SK-N-SH (cell line): ENCODE measurements at regions not wholly inside any gene's neighbourhood (a gene's known extent, or its start where the extent isn't known, plus 50 kb on each side); places are given as distances from the start of the nearest gene placed in this dataset.

Source experiments
- CTCF ChIA-PET: fragments of 300-600, 350-600 bp; formaldehyde crosslinking; extraction: SDS; loops from one replicate; lab custom pipeline; 2021; lab: Yijun Ruan, JAX
- POLR2A ChIA-PET: fragments of 350-600 bp; sonication (Branson Sonifier 250); formaldehyde crosslinking; extraction: SDS; loops from one replicate; lab custom pipeline; 2020; ENCODE audit warnings: antibody characterized with exemption, inconsistent platforms; lab: Yijun Ruan, JAX
- DNase-seq: peaks from one replicate; pipeline ENCODE4 v3.0.0; 2012
- H2AFZ ChIP-seq: fragments of 200-600 bp; sonication (generic); 2 replicates; pipeline ENCODE4 v1.8.1; 2016; ENCODE audit warnings: antibody characterized with exemption, mild to moderate bottlenecking, low read depth
- H3F3A ChIP-seq: fragments of 200-600 bp; sonication (generic); replicated peaks from 2 replicates; pipeline ENCODE3; 2016; ENCODE audit warnings: antibody characterized with exemption, mild to moderate bottlenecking; ENCODE audit not compliant: insufficient read depth
- H3K27ac ChIP-seq, 2 experiments: fragments of 200-500 bp in 1 of 2; fragments of 200-600 bp in 1 of 2; sonication (Bioruptor generic) in 1 of 2; sonication (generic), shearing (Covaris generic) in 1 of 2; 2 replicates each; pipeline versions ENCODE4 v1.5.1 to v1.6.1; 2014 to 2016; ENCODE audit warnings: low read depth in 2 of 2, inconsistent platforms in 1 of 2, low read length in 1 of 2, mild to moderate bottlenecking in 1 of 2, mixed read lengths in 1 of 2
- H3K27me3 ChIP-seq: fragments of 200-600 bp; sonication (generic), shearing (Covaris generic); 2 replicates; pipeline ENCODE4 v1.6.1; 2016; ENCODE audit warnings: mixed run types; ENCODE audit not compliant: insufficient read depth
- H3K36me3 ChIP-seq, 2 experiments: fragments of 200-500 bp in 1 of 2; fragments of 200-600 bp in 1 of 2; sonication (Bioruptor generic) in 1 of 2; sonication (generic) in 1 of 2; replicated peaks in 1 of 2; 2 replicates each; pipeline versions ENCODE3 to v1.5.1; 2014 to 2016; ENCODE audit warnings: low read length in 1 of 2, mild to moderate bottlenecking in 1 of 2; ENCODE audit not compliant: insufficient read depth in 2 of 2, control insufficient read depth in 1 of 2
- H3K4me1 ChIP-seq, 2 experiments: fragments of 200-500 bp in 1 of 2; fragments of 200-600 bp in 1 of 2; sonication (Bioruptor generic) in 1 of 2; sonication (generic), shearing (Covaris generic) in 1 of 2; 2 replicates each; pipeline versions ENCODE4 v1.5.1 to v1.6.1; 2014 to 2016; ENCODE audit warnings: low read depth in 1 of 2, low read length in 1 of 2, mixed run types in 1 of 2; ENCODE audit not compliant: insufficient read depth in 2 of 2, control insufficient read depth in 1 of 2
- H3K4me2 ChIP-seq: fragments of 200-600 bp; sonication (generic), shearing (Covaris generic); 2 replicates; pipeline ENCODE4 v1.6.1; 2017; ENCODE audit warnings: mixed run types
- H3K4me3 ChIP-seq, 2 experiments: fragments of 200-500 bp in 1 of 2; fragments of 200-600 bp in 1 of 2; sonication (Bioruptor generic) in 1 of 2; sonication (generic), shearing (Covaris generic) in 1 of 2; 2 replicates each; pipeline versions ENCODE4 v1.5.1 to v1.8.1; 2014 to 2016; ENCODE audit warnings: low read depth in 2 of 2, inconsistent platforms in 1 of 2, low read length in 1 of 2, mild to moderate bottlenecking in 1 of 2, mixed read lengths in 1 of 2, moderate library complexity in 1 of 2
- H3K79me2 ChIP-seq: fragments of 200-600 bp; sonication (generic); 2 replicates; pipeline ENCODE4 v1.8.1; 2017; ENCODE audit warnings: mild to moderate bottlenecking; ENCODE audit not compliant: insufficient read depth
- H3K9ac ChIP-seq: fragments of 200-600 bp; sonication (generic); 2 replicates; pipeline ENCODE4 v1.6.1; 2017; ENCODE audit warnings: mixed run types
- H3K9me2 ChIP-seq: fragments of 200-600 bp; sonication (generic); 2 replicates; pipeline ENCODE4 v1.6.1; 2017; ENCODE audit warnings: mixed run types
- H3K9me3 ChIP-seq: fragments of 200-600 bp; sonication (generic); 2 replicates; pipeline ENCODE4 v1.6.1; 2017; ENCODE audit warnings: mixed run types, mild to moderate bottlenecking, moderate library complexity
- H4K20me1 ChIP-seq: fragments of 200-600 bp; sonication (generic); 2 replicates; pipeline ENCODE4 v1.6.1; 2017; ENCODE audit warnings: mild to moderate bottlenecking, mixed run types; ENCODE audit not compliant: insufficient read depth
- ELF1 ChIP-seq: IDR thresholded peaks from 2 replicates; pipeline ENCODE4 v1.4.0; 2012
- EZH2phosphoT487 ChIP-seq: fragments of 200-600 bp; sonication (generic); IDR thresholded peaks from 2 replicates; pipeline ENCODE4 v1.6.1; 2017; ENCODE audit warnings: low read depth, mixed run types, mild to moderate bottlenecking, antibody characterized with exemption, moderate library complexity, borderline replicate concordance
- FOSL2 ChIP-seq: IDR thresholded peaks from 2 replicates; pipeline ENCODE4 v1.4.0; 2012; ENCODE audit warnings: low read depth, mild to moderate bottlenecking, moderate library complexity, borderline replicate concordance
- GATA2 ChIP-seq: sonication (generic); formaldehyde crosslinking; IDR thresholded peaks from 2 replicates; pipeline ENCODE4 v1.5.0; 2020; ENCODE audit warnings: mild to moderate bottlenecking, missing genetic modification reagents
- MEF2A ChIP-seq: IDR thresholded peaks from 2 replicates; pipeline ENCODE4 v1.4.0; 2012; ENCODE audit warnings: low read depth, borderline replicate concordance
- MXI1 ChIP-seq: IDR thresholded peaks from 2 replicates; pipeline ENCODE4 v1.6.1; 2012; ENCODE audit warnings: mild to moderate bottlenecking, low read depth, low read length, improper control_type of control experiment
- NRF1 ChIP-seq: IDR thresholded peaks from 2 replicates; pipeline ENCODE4 v1.6.1; 2012; ENCODE audit warnings: low read depth, mild to moderate bottlenecking, low read length
- RCOR1 ChIP-seq: fragments of 150-350 bp; IDR thresholded peaks from 2 replicates; pipeline ENCODE4 v1.6.1; 2017; ENCODE audit warnings: antibody characterized with exemption, low read length
- RFX5 ChIP-seq: IDR thresholded peaks from 2 replicates; pipeline ENCODE4 v1.6.1; 2012; ENCODE audit warnings: mild to moderate bottlenecking, improper control_type of control experiment, low read length
- RXRA ChIP-seq: IDR thresholded peaks from 2 replicates; pipeline ENCODE4 v1.4.0; 2012; ENCODE audit warnings: low read depth, mild to moderate bottlenecking, borderline replicate concordance
- SIN3A ChIP-seq: IDR thresholded peaks from 2 replicates; pipeline ENCODE4 v1.6.1; 2012; ENCODE audit warnings: low read depth, mild to moderate bottlenecking, low read length, moderate library complexity, borderline replicate concordance
- SMC3 ChIP-seq: IDR thresholded peaks from 2 replicates; pipeline ENCODE4 v1.6.1; 2012; ENCODE audit warnings: low read depth, low read length, improper control_type of control experiment
- TAF1 ChIP-seq: IDR thresholded peaks from 2 replicates; pipeline ENCODE4 v1.6.1; 2012; ENCODE audit warnings: low read depth, mild to moderate bottlenecking, low read length, moderate library complexity, borderline replicate concordance
- TEAD4 ChIP-seq: IDR thresholded peaks from 2 replicates; pipeline ENCODE4 v1.4.0; 2012; ENCODE audit warnings: mild to moderate bottlenecking, borderline replicate concordance; ENCODE audit not compliant: insufficient read depth
- USF1 ChIP-seq: IDR thresholded peaks from 2 replicates; pipeline ENCODE4 v1.4.0; 2012; ENCODE audit warnings: low read depth, borderline replicate concordance
- ZBTB33 ChIP-seq: IDR thresholded peaks from 2 replicates; pipeline ENCODE4 v1.4.0; 2012; ENCODE audit warnings: low read depth, borderline replicate concordance
- WGBS: methylation state at CpG from one replicate; pipeline ENCODE4 v1.1.6; 2017; ENCODE audit warnings: low lambda C conversion rate; 5-methylcytosine and 5-hydroxymethylcytosine counted together
- TF ChIP-seq, protein P1 (sequence below): fragments of 150-350 bp; IDR thresholded peaks from 2 replicates; pipeline ENCODE4 v1.6.1; 2017; ENCODE audit warnings: antibody characterized with exemption, low read length, low read depth, borderline replicate concordance
- TF ChIP-seq, protein P2 (sequence below): IDR thresholded peaks from 2 replicates; pipeline ENCODE4 v1.6.1; 2012; ENCODE audit warnings: mild to moderate bottlenecking, low read depth, low read length, moderate library complexity

GRCh38 chr12:61869796-61870195 lies 390.4 kb upstream of the USP15 start:
- Histone ChIP-seq H2AFZ (no peak overlapping the region), H3K9me2 (no peaks in the 10 kb centered on the region), H3K27ac (no peak overlapping the region), H3K4me3 (no peak overlapping the region), H3K36me3 (no peaks in the 10 kb centered on the region), H3K9ac (no peak overlapping the region), H3K4me2 (no peak overlapping the region), H3F3A (no peaks in the 10 kb centered on the region), H3K9me3 (no peaks in the 10 kb centered on the region), H3K79me2 (no peaks in the 10 kb centered on the region), H3K27me3 (no peaks in the 10 kb centered on the region), H3K4me1 (no peaks in the 10 kb centered on the region), H4K20me1 (no peaks in the 10 kb centered on the region)
- TF ChIP-seq RFX5 (no peak), MEF2A (no peak), EZH2phosphoT487 (no peak), MXI1 (no peak), GATA2 (CRISPR knock-in tag) (no peak), ELF1 (no peak), TAF1 (no peak)
- TF ChIP-seq, protein P1, sequence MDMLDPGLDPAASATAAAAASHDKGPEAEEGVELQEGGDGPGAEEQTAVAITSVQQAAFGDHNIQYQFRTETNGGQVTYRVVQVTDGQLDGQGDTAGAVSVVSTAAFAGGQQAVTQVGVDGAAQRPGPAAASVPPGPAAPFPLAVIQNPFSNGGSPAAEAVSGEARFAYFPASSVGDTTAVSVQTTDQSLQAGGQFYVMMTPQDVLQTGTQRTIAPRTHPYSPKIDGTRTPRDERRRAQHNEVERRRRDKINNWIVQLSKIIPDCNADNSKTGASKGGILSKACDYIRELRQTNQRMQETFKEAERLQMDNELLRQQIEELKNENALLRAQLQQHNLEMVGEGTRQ, result no peak
- ChIA-PET CTCF (no interaction called here), POLR2A (no interaction called here)
- 16% methylated on average over 2 of the region's 2 CpGs for WGBS
- DNase-seq, result no peak

DNA sequence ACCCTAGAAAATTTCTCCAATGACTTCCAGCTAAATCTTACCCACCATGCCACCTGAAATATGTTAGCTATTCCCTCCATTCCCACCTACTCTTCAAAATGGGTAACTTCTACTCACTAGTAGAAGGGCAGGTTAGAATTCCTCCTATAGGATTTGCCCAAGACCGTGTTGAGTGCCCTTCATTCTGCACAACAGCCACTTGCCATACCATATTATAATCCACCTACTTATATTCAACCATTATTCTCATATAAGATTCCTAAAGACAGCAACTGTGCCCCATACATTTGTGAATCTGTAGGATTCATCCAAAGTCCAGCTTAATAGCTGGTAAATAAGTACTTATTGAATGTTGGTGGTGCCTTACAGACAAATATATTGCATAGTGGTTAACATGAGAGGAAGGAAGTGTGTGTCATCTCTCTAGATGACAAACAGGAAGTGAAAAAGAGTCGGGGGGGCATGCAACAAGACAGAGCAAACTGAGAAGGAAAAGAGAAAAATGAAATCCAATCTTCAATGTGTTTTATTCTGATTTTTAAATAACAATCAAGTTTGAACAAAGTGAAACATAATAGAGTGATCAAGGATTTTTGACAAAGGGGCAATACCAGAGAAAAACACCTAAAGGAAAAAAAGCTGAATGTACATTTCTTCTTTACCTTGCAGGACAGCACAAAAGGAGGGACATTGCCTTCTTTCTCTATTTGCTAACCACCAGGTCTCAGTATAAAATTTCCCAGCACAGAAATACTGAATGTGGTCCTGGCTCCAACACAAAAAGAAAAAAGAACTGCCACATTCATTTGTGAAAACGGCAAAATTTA lies 389.3 kb upstream of the USP15 start:
- Histone ChIP-seq H3K9me3 (no peaks in the 10 kb centered on the region), H3K27ac (no peak overlapping the region), H3F3A (no peaks in the 10 kb centered on the region), H3K9ac (no peak overlapping the region), H3K27me3 (no peaks in the 10 kb centered on the region), H3K9me2 (no peaks in the 10 kb centered on the region), H3K4me1 (no peaks in the 10 kb centered on the region), H3K4me2 (no peak overlapping the region), H3K79me2 (no peaks in the 10 kb centered on the region), H3K4me3 (no peak overlapping the region), H2AFZ (0 out of 2 replicates have a peak overlapping the region, but pooled peaks have one; percentile 68), H3K36me3 (no peaks in the 10 kb centered on the region), H4K20me1 (no peaks in the 10 kb centered on the region)
- POLR2A ChIA-PET, result no interaction called here
- under 1% methylated on average over 3 of the region's 3 CpGs for WGBS
- DNase-seq, result no peak
- CTCF ChIA-PET, result no interaction called here
- TF ChIP-seq NRF1 (no peak), FOSL2 (no peak), ZBTB33 (no peak), USF1 (no peak), SMC3 (no peak), TEAD4 (no peak), TAF1 (no peak), RCOR1 (no peak), RXRA (no peak), MXI1 (no peak), SIN3A (no peak)
- TF ChIP-seq, protein P2, sequence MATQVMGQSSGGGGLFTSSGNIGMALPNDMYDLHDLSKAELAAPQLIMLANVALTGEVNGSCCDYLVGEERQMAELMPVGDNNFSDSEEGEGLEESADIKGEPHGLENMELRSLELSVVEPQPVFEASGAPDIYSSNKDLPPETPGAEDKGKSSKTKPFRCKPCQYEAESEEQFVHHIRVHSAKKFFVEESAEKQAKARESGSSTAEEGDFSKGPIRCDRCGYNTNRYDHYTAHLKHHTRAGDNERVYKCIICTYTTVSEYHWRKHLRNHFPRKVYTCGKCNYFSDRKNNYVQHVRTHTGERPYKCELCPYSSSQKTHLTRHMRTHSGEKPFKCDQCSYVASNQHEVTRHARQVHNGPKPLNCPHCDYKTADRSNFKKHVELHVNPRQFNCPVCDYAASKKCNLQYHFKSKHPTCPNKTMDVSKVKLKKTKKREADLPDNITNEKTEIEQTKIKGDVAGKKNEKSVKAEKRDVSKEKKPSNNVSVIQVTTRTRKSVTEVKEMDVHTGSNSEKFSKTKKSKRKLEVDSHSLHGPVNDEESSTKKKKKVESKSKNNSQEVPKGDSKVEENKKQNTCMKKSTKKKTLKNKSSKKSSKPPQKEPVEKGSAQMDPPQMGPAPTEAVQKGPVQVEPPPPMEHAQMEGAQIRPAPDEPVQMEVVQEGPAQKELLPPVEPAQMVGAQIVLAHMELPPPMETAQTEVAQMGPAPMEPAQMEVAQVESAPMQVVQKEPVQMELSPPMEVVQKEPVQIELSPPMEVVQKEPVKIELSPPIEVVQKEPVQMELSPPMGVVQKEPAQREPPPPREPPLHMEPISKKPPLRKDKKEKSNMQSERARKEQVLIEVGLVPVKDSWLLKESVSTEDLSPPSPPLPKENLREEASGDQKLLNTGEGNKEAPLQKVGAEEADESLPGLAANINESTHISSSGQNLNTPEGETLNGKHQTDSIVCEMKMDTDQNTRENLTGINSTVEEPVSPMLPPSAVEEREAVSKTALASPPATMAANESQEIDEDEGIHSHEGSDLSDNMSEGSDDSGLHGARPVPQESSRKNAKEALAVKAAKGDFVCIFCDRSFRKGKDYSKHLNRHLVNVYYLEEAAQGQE, result no peak
- TF ChIP-seq, protein P1, result no peak
